Ascending aorta (tissue), 2 donors: ENCODE measurements at regions not wholly inside any gene's neighbourhood (a gene's known extent, or its start where the extent isn't known, plus 50 kb on each side); places are given as distances from the start of the nearest gene placed in this dataset.

Experiments
- DNase-seq, 2 donors: peaks; one replicate each; pipeline ENCODE4 v3.0.0-alpha.2; 2019; ENCODE audit warnings: low spot score in 2 of 2
- H3K27ac ChIP-seq, 2 donors: fragments of 200-600 bp; sonication (generic); one replicate each; pipeline ENCODE4 v1.5.1; 2016 to 2017; ENCODE audit warnings: mild to moderate bottlenecking in 1 of 2
- H3K27me3 ChIP-seq: fragments of 200-600 bp; sonication (generic); one replicate; pipeline ENCODE4 v1.5.1; 2017
- H3K36me3 ChIP-seq, 2 donors: fragments of 200-600 bp; sonication (generic); one replicate each; pipeline ENCODE4 v1.5.1; 2016
- H3K4me1 ChIP-seq, 2 donors: fragments of 200-600 bp; sonication (generic); one replicate each; pipeline ENCODE4 v1.5.1; 2016 to 2017; ENCODE audit warnings: mild to moderate bottlenecking in 1 of 2
- H3K4me3 ChIP-seq, 2 donors: fragments of 200-600 bp; sonication (generic); one replicate each; pipeline ENCODE4 v1.5.1; 2016 to 2017; ENCODE audit warnings: mild to moderate bottlenecking in 1 of 2
- H3K9me3 ChIP-seq, 2 donors: fragments of 200-600 bp; sonication (generic); one replicate each; pipeline ENCODE4 v1.5.1; 2016
- CTCF ChIP-seq, 3 experiments: fragments of 200-600 bp in 2 of 3; fragments of 450-650 bp in 1 of 3; sonication (generic) in 2 of 3; IDR thresholded peaks; one replicate each; pipeline ENCODE4 v1.5.1; 2016 to 2019; ENCODE audit warnings: antibody characterized with exemption in 3 of 3, mild to moderate bottlenecking in 1 of 3, moderate library complexity in 1 of 3
- intact Hi-C: fragments of 100-400 bp; cut with DNase I; formaldehyde crosslinking; loops from one replicate; pipeline ENCODE4 v1.15.1; 2023

- Histone ChIP-seq H3K4me3 (no peak overlapping the region), H3K4me1 (no peaks in the 10 kb centered on the region), H3K27me3 (no peaks in the 10 kb centered on the region), H3K27ac (no peak overlapping the region), H3K9me3 (no peaks in the 10 kb centered on the region), H3K36me3 (no peaks in the 10 kb centered on the region)
- intact Hi-C loops = no loop called here
- TF ChIP-seq CTCF (IDR thresholded peaks at IDR 0.05) = no peak
- DNase-seq = no peak
Observed at GRCh38 chr2:176704282-176704858, 435.1 kb downstream of the MTX2 start.

GRCh38 chr2:176709149-176709951 lies 440.1 kb downstream of the MTX2 start:
- no peak overlapping the region for H3K27ac ChIP-seq
- no peaks in the 10 kb centered on the region for H3K27me3 ChIP-seq
- no peaks in the 10 kb centered on the region for H3K4me1 ChIP-seq
- intact Hi-C loops = no loop called here
- TF ChIP-seq CTCF (IDR thresholded peaks at IDR 0.05) = no peak
- H3K4me3 ChIP-seq = no peak overlapping the region
- no peaks in the 10 kb centered on the region for H3K9me3 ChIP-seq
- H3K36me3 ChIP-seq = no peaks in the 10 kb centered on the region
- DNase-seq = no peak

- intact Hi-C loops = no loop called here
- H3K27ac ChIP-seq = no peak overlapping the region
- no peak overlapping the region for H3K4me3 ChIP-seq
- TF ChIP-seq CTCF (IDR thresholded peaks at IDR 0.05) = no peak
- DNase-seq = no peak
- H3K36me3 ChIP-seq = no peaks in the 10 kb centered on the region
- no peaks in the 10 kb centered on the region for H3K27me3 ChIP-seq
- no peaks in the 10 kb centered on the region for H3K4me1 ChIP-seq
- H3K9me3 ChIP-seq = no peaks in the 10 kb centered on the region
Observed at GRCh38 chr2:176709991-176710390, 440.7 kb downstream of the MTX2 start.

- DNase-seq = no peak
- no peaks in the 10 kb centered on the region for H3K36me3 ChIP-seq
- H3K4me1 ChIP-seq = no peaks in the 10 kb centered on the region
- no peak overlapping the region for H3K27ac ChIP-seq
- TF ChIP-seq CTCF (IDR thresholded peaks at IDR 0.05) = no peak
- H3K4me3 ChIP-seq = no peak overlapping the region
- H3K27me3 ChIP-seq = no peaks in the 10 kb centered on the region
- intact Hi-C loops = no loop called here
- no peaks in the 10 kb centered on the region for H3K9me3 ChIP-seq
Observed at GRCh38 chr2:176710657-176711186, 441.5 kb downstream of the MTX2 start.

GRCh38 chr2:176725873-176726645 lies 456.8 kb downstream of the MTX2 start:
- no peak overlapping the region for H3K4me3 ChIP-seq
- DNase-seq = no peak
- no peak overlapping the region for H3K27ac ChIP-seq
- no peaks in the 10 kb centered on the region for H3K9me3 ChIP-seq
- no peak for TF ChIP-seq CTCF (IDR thresholded peaks at IDR 0.05)
- intact Hi-C loops = no loop called here
- no peaks in the 10 kb centered on the region for H3K27me3 ChIP-seq
- no peaks in the 10 kb centered on the region for H3K36me3 ChIP-seq
- peaks cover 0 to 4% of the 10 kb centered on the region in 2 donors for H3K4me1 ChIP-seq
